Middle frontal gyrus (tissue), 1 donor: ENCODE measurements at regions not wholly inside any gene's neighbourhood (a gene's known extent, or its start where the extent isn't known, plus 50 kb on each side); places are given as distances from the start of the nearest gene placed in this dataset.
A peak's percentile ranks its signal among the peaks of the same experiment; 100 is the strongest.
"Not testable (repeated sequence)": the region's sequence is repeated elsewhere in the genome, so short reads cannot be mapped to it uniquely, and the experiment has no call there.

Experiments used
- DNase-seq: peaks from one replicate; pipeline ENCODE4 v3.0.0-alpha.2; 2015; ENCODE audit warnings: low spot score; ENCODE audit errors: extremely low spot score

DNA sequence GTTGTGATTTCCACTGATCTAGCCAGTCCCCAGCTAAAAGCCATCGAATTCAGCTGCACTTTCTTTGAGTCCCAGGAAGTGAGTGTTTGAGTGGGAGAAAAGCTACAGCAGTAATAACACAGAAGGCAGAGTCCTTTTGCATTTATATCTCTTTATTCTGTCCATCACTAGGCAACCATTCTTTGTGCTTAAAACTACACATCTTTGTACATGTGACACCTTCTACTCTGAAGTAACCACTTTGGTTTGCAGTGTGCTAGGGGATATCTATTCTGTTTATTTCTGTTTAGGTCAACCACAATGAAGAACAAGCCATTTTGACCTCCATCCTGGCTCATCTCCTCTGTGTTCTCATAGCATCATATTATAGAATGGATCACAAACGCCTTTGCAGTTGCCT is 226.0 kb upstream of the SERP2 start:
- DNase-seq, result no peak

DNA sequence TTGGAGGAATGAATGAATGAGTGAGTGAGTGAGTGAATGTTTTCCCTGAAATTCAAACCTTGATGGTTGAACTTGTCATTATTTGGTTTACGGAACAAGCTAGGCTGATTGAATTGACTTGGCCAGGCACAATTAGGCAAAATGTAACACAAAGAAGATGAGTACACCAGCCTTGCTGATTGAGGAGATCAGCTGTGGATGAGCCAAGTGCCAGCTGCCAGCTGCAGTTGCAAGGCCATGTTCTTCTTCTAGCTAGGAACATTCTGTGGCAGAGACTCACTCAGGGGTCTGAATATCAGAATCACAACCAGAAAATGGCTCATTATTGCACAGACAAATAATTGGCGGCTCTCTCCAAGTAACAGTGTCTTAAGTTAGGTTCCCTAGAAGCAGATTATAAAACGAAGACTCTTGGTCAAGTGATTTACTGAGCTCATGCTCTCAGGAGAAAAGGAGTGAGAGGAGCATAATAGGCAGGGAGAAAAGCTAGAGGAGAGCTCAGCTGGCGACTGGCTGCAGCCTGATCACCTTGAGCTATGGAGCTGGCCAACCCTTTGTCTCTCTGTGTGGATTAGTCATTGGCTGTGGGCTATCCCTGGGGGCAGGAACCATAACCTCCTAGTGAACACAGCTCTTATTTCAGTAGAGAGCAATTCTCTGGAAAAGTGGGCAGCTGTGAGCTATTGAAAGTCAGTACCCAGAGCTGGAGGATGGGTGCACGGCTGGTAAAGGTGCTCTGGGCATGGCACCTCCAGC is 225.3 kb upstream of the SERP2 start:
- DNase-seq, result no peak

DNA sequence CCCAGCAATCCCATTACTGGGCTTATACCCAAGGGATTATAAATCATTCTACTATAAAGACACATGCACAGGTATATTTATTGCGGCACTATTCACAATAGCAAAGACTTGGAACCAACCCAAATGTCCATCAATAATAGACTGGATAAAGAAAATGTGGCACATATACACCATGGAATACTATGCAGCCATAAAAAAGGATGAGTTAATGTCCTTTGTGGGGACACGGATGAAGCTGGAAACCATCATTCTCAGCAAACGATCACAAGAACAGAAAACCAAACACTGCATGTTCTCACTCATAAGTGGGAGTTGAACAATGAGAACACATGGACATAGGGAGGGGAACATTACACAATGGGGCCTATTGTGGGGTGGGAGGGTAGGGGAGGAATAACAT is 224.4 kb upstream of the SERP2 start:
- not testable (repeated sequence) for DNase-seq

DNA sequence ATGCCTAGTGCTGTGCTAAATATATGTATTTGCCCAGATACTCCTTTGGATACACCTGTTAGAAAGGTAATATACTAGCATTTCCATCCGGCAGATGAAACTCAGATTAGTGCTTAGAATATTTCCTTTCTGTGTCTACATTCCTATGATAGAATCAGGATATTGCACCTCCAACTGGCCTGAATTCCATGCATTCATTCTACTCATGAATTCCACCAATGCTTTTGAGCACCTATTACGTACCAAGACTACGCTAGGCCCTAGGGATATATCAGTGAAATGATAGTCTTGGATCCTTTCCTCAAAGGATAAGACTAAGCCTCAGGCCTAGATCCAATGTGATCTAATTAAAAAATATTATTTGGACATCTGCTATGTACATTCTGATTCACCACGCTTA is 223.8 kb upstream of the SERP2 start:
- DNase-seq, result no peak

DNA sequence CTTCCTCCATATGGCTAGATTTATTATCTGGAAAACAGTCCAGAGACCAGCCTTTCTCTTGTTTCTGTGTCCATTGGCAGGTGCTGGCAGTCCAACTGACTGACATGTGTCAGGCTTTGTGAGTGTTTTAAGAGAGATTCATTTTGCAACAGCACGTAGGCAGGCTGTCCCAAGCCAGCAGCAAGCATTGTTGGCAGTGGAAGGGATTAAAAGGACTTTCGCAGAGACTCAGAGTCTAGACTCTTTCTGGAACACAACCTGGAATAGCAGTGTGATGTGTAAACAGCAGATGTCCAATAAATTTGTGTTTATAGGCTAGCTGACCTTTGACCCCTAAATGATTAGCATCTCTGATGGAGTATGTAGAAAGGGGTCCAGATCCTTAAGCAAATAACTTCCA is 222.2 kb upstream of the SERP2 start:
- no peak for DNase-seq

DNA sequence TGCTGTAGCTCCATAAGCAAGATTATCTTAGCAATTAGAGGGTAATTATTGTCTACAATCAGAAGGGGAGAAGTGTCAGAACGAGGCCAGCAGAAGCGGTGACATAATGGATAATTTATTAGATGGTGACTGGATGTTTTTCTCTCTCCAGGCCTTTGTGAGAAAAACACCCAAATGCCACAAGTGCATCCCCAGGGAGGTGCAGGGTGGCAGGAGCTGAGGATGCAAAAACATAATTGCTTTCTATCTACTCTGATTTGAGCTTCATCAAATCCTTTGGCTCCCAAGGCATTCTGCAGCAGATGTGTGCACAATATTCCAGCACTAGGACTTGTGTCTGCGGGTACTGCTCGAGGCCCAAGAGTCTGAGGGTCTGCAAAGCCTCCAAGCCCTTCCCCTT is 220.1 kb upstream of the SERP2 start:
- DNase-seq, result no peak

DNA sequence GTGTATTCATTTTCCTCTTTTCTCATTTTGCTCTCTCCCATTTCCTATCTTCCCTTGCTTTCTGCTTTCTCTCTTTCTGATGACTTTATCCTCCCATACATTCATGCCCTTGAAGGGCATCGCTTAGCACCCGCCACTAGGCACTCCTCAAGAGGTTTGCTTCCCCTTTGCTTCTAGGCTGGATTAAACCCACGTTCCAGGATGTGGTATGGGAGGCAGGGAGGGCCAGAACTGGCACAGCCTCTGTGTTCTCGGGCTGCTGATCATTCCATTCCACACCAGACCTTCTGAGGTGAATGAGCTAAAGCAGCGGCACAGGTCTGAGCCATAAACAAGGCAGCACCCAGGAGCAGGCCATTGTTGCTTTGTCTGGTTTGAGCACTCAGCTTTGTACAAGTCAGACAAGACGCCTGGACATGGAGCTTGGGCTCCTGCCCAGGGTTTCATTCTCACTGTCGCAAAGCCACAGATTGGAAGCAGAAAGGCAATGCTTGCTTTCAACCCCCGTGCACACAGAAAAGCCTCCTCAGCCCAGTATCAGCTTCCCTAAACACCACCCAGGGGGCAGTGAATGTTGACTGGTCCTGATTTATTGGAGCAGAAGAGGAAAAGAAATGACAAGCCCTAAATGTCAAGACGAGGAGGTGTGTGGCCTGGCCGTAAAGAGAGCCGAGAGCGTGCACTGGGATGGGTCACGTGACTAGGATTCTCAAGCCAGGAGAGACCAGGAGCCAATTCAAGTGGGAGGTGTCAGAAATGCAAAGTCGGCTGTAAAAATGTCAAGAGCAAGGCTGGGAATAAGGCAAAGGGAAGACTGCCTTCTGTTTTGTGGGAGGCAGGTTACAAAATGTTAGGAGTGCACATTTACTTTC is 218.0 kb upstream of the SERP2 start:
- no peak for DNase-seq

DNA sequence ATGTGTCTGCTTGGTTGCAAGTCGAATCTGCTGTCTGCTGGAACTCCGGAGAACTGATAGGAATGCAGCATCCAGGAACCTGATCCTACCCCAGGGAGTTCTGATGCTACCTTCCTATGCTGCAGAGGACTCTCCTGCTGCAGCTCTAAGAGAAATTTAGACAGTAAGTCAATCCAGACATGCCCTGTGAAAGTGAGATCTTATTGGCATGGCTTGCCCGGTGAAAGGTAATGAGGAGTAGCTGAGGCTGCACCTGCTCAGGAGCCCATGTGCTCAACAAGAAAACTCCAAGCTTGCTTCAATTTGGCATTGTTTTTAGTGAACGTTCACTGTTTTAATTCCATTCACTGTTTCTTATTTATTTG is 217.3 kb upstream of the SERP2 start:
- no peak for DNase-seq

DNA sequence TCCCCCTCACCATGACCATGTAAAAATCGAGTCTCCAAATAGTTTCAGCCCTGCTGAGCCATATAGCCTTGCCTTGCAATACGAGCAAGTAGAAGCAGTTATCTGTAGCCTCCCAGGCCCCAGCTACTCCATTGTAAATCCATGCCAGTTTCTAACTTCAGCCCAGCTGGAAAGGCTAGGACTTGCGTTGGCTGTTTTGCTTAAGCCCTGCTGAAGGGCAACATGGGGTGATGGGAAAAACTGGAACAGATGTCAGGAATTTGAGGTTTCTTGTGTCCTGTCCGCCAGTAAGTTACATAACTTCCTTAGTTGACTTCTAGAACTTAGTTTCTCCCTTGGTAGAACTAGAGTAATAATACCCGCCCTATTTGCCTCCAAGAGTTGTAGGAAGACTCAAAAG is 216.0 kb upstream of the SERP2 start:
- DNase-seq, result no peak

DNA sequence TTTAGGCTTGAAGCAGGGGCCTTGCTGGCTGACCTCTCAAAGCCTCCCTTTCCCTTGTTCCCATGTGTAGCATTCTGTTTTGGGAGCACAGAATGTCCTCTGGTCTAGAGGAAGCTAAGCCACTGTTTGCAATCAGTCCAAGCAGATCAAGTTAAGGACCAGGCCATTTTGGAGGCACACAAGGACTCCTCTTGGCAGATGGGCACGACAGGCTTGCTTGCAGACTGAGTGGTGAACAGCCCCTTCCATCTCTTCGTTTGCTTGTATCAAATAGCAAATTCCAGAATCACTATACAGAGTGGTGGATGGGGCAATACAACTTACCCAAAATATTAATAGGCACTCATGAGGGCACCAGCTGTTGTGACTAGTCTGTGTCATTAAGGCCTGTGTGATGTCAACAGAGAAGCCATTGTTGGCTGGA is 215.5 kb upstream of the SERP2 start:
- no peak for DNase-seq

DNA sequence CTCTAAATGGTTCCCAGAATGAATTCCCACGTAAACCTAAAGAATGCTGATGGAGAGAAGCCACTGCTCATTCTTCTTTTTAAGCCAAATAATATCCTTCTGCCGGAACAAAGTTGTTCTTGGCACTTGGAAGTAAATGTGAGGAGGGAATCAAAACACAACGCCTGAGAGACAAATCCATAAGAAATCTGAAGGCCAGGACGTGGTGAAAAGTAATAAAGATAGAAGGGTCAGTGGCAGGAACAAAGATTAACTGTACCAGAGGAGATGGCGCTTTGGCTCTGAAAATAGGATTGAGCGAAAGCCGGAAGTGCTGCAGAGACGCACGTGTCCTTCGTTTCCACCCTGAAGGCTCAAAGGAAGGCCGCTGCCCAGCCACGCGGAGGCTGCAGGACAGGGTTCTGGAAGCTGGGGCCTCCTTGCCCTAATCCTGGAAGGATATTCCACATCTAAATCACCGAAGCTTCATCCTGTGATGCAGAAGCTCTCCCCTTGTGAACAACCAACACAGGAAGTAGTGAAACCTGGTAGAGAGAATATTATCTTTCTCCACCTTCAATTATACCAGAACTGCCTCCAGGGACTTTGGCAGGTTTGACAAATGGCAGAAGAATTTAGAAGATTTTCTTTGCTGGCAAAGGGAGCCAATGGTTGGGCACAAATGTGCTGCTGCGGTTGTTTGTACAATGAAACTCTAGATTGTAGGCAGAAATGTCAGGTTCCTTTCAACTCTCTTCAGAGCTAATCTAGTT is 214.6 kb upstream of the SERP2 start:
- DNase-seq, result no peak

DNA sequence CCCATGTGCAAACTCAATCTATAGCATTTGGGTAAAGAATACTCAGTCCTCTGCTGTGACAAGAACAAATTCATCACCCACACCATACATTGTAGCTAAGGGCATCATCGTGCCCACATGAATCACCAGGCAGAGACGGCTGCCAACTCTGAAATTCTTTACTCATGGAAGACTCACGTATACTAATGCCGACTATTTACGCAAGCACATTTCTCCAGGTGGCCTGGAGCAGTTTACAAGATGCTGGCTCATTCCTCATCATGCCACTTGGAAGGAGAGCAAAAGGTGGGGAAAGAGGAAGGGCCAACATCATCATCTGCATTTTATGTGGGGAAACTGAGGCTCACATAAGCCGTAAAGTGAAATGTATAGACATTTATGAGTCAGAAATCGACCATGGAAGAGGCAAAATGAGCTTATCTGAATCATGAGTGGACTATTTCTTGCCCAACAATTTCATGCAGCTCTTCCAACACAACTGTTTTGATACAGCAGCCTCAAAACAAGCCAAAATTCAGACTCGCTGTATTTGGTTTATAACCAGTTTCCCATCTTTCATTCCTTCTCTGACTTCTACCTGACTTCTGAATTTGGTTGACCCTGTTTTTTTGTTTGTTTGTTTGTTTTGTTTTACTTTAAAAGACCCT is 213.9 kb upstream of the SERP2 start:
- DNase-seq, result peak; percentile 34

DNA sequence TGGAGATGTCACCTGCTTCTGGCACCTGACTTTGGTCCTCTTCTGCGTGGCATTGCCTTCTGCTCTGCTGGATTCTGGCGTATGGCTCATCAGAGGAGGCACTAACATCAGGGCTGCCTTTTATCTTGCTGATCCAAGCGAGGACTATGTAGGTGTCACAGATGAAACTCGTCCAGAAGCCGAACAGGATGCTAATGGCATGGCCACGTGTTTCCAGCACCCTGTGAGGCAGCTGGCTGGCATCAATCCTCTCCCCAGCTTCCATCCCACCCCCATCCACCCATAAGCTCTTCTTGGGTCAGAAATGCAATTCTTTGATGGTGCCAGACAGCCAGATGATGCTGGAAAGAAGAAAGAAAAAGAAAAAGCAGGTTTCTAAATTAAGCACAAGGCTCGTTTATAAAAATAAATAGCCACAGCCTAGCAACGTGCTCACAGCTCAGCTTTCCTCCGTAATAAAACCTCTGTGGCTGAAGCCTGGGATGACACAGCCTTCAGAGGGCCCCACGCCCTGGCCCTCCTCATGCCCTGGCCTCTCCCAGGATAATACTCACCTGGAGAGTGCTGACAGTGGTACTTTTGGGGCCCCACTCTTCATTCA is 212.9 kb upstream of the SERP2 start:
- DNase-seq, result peak; percentile 58

DNA sequence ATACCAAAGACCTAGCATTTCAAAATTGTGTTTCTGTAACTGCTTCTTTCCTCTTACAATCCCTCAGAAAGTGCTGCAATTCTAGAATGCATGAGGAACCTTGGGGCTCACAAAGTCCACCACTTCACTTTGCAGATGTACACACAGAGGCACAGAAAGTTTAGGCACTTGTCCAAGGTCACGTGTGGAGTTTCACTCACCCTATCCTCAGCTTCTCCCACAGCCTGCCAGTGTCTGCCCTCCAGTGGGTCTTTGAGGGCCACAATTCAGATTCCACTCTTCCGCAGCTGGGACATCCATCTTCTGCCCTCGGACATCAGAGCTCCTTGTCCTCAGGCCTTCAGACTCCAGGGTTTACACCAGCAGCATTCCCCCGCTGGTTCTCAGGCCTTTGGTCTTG is 210.5 kb upstream of the SERP2 start:
- DNase-seq, result no peak

DNA sequence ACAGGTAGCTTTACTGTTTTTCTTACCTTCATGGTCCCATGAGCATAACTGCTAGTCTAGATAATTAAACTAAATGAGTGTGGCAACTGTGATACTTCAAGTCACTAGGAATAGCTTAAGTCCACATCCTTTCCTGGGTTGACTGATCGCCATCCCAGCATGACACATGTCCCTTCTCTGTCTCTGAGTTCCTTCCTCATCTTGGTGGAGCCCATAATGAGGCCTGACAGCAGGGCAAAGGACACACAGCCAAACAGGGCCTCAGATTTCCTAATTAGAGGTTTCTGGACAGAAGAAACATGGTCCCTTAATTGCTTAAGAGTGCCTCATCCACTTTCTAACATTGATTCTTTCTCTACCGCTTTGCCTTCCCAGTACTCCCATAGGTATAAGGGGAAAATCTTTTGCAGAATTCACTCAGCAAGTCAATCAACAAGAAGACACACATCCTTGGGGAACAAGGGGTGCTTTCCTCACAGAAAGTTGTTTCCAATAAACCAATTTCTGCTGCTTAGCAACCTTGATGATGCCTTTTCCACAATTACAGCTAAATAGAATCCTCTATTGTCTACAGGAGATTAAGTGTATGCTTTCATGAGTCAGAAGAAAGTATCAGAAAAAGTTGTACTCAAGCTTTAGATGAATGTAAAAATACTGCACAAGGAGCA is 208.3 kb upstream of the SERP2 start:
- no peak for DNase-seq

DNA sequence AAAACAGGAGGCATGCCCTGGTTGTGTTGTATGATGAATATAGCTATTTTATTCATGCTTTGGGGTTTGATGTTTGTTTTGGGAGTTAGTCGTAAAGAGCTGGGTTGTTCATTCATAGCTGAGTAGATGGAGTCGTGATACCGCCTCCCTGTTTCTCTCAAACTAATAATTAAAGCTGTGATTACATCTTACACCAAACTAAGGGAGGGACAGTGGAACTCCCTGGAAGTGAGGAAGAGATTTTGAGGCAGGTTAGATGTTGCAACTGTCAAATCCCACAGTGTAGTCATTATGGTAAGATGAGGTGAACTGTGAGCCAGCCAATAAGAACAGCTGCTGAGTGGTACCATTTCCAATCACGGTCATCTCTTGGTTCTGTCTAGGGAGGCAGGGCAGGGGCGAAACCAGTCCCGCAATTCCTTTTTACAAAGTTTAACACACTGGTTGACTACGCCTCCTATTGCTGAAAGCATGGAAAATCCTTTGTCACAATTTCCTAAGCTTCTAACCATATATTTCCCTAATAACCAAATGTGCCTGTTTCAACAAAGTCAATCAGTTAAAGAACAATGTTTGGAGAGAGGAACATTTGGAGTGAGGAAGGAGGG is 207.6 kb upstream of the SERP2 start:
- no peak for DNase-seq

DNA sequence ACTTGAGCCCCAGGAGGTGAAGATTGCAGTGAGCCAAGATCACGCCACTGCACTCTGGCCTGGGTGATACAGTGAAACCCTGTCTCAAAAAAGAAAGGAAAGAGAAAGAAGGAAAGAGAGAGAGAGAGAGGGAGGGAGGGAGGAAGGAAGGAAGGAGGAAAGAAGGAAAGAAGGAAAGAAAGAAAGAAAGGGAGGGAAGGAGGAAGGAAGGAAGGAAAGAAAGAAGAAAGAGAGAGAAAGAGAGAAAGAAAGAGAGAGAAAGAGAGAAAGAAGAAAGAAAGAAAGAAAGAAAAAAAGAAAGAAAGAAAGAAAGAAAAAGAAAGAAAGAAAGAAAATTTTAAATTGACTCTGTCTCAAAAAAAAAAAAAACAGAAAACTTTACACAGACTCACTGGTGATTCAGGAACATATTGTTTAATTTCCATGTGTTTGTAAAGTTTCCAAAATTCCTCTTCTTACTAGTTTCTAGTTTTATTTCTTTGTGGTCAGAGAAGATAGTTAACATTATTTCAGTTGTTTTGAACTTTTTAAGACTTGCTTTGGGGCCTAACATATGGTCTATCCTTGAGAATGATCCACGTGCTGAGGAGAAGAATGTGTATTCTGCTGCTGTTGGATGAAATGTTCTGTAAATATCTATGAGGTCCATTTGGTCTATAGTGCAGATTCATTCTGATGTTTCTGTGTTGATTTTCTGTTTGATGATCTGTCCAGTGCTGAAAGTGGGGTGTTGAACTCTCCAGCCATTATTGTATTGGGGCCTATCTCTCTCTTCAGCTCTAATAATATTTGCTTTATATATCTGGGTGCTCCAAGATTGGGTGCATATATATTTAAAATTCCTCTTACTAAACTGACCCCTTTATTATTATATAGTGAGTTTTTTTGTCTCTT is 204.4 kb upstream of the SERP2 start:
- no peak for DNase-seq

DNA sequence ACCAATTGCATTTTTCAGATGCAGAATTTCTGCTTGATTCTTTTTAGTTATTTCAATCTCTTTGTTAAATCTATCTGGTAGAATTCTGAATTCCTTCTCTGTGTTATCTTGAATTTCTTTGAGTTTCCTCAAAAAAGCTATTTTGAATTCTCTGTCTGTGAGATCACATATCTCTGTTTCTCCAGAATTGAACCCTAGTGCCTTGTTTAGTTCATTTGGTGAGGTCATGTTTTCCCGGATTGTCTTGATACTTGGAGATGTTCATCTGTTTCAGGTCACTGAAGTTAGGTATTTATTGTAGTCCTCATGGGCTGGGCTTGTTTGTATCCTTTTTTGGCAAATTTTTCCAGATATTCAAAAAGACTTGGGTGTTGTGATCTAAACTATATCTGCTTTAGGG is 202.9 kb upstream of the SERP2 start:
- no peak for DNase-seq

DNA sequence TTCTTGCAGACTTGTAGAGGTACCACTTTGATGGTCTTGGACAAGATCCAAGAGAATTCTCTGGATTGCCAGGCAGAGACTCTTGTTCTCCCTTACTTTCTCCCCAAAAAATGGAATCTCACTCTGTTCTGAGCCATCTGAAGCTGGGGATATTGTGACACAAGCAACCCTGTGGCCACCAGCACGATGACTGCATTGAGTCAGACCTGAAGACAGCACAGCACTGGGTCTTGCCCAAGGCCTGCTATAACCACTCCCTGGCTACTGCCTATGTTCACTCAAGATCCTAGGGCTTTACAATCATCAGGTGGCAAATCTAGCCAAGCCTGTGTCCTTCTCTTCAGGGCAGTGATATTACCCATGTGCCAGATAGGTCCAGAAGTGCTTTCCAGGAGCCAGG is 202.5 kb upstream of the SERP2 start:
- no peak for DNase-seq
